PC-9 (cell line): ENCODE measurements at regions not wholly inside any gene's neighbourhood (a gene's known extent, or its start where the extent isn't known, plus 50 kb on each side); places are given as distances from the start of the nearest gene placed in this dataset.

Experiments
- BruUV-seq: library from RNA; stranded (reverse); fragments of 400-500 nt; replicated peaks from 2 replicates; lab custom pipeline; 2021; lab: Mats Ljungman, UMichigan
- CTCF ChIA-PET: fragments of 300-600 bp; sonication (Branson Sonifier 250); formaldehyde crosslinking; loops from one replicate; lab custom pipeline; 2022; ENCODE audit warnings: antibody characterized with exemption; lab: Charles Lee
- POLR2A ChIA-PET: fragments of 300-600 bp; sonication (Branson Sonifier 250); formaldehyde crosslinking; loops from one replicate; lab custom pipeline; 2022; ENCODE audit warnings: antibody characterized with exemption; ENCODE audit not compliant: unreplicated experiment; lab: Charles Lee
- DNase-seq, 2 experiments: peaks; one replicate each; pipeline versions ENCODE4 v3.0.0 to v3.0.0-alpha.2; 2015 to 2022; ENCODE audit warnings: mixed read lengths in 1 of 2
- H2AFZ ChIP-seq: fragments of 200-600 bp; sonication (generic); 2 replicates; pipeline ENCODE4 v1.8.1; 2017; ENCODE audit warnings: antibody characterized with exemption
- H3F3A ChIP-seq: fragments of 200-600 bp; sonication (generic); 2 replicates; pipeline ENCODE4 v1.8.1; 2017; ENCODE audit warnings: antibody characterized with exemption, mild to moderate bottlenecking, low read depth; ENCODE audit not compliant: insufficient read depth
- H3K27ac ChIP-seq: fragments of 200-600 bp; sonication (generic); 2 replicates; pipeline ENCODE4 v1.6.1; 2016; ENCODE audit warnings: mixed run types
- H3K27me3 ChIP-seq: fragments of 200-600 bp; sonication (generic); 2 replicates; pipeline ENCODE4 v1.6.1; 2016; ENCODE audit warnings: low read depth, mixed run types; ENCODE audit not compliant: insufficient read depth
- H3K36me3 ChIP-seq: fragments of 200-600 bp; sonication (generic); 2 replicates; pipeline ENCODE4 v1.6.1; 2016; ENCODE audit warnings: low read depth, mixed run types
- H3K4me1 ChIP-seq: fragments of 200-600 bp; sonication (generic); replicated peaks from 2 replicates; pipeline ENCODE4 v1.6.1; 2016; ENCODE audit warnings: mixed run types; ENCODE audit not compliant: insufficient read depth
- H3K4me2 ChIP-seq: fragments of 200-600 bp; sonication (generic); 2 replicates; pipeline ENCODE4 v1.6.1; 2017; ENCODE audit warnings: mixed run types
- H3K4me3 ChIP-seq: fragments of 200-600 bp; sonication (generic); 2 replicates; pipeline ENCODE4 v1.6.1; 2016; ENCODE audit warnings: mixed run types
- H3K79me2 ChIP-seq: fragments of 200-600 bp; sonication (generic); 2 replicates; pipeline ENCODE4 v1.6.1; 2017; ENCODE audit warnings: low read depth, mixed run types
- H3K9me2 ChIP-seq: fragments of 200-600 bp; sonication (generic); 2 replicates; pipeline ENCODE4 v1.8.1; 2017; ENCODE audit warnings: mild to moderate bottlenecking; ENCODE audit not compliant: insufficient read depth
- H3K9me3 ChIP-seq: fragments of 200-600 bp; sonication (generic); 2 replicates; pipeline ENCODE4 v1.8.1; 2016; ENCODE audit warnings: low read depth; ENCODE audit not compliant: insufficient read depth
- H4K20me1 ChIP-seq: fragments of 200-600 bp; sonication (generic); 2 replicates; pipeline ENCODE4 v1.8.1; 2017; ENCODE audit not compliant: insufficient read depth
- CTCF ChIP-seq: fragments of 200-600 bp; sonication (generic); conservative IDR thresholded peaks from 2 replicates; pipeline ENCODE4 v1.6.1; 2017; ENCODE audit warnings: mixed run types, antibody characterized with exemption, mild to moderate bottlenecking, moderate library complexity
- EZH2 ChIP-seq: fragments of 200-600 bp; sonication (generic); IDR thresholded peaks from 2 replicates; pipeline ENCODE4 v1.8.0; 2017; ENCODE audit warnings: antibody characterized with exemption, low read depth
- intact Hi-C: fragments of 100-400 bp; cut with micrococcal nuclease; formaldehyde crosslinking; loops from one replicate; pipeline ENCODE4 v1.10.0; 2022; ENCODE audit not compliant: unreplicated experiment

- no peaks in the 10 kb centered on the region for H3K27me3 ChIP-seq
- H3K36me3 ChIP-seq, result no peaks in the 10 kb centered on the region
- no peaks in the 10 kb centered on the region for H3K9me3 ChIP-seq
- no peaks in the 10 kb centered on the region for H3K9me2 ChIP-seq
- H4K20me1 ChIP-seq, result no peaks in the 10 kb centered on the region
- no peak for DNase-seq
- no peaks in the 10 kb centered on the region for H3K4me1 ChIP-seq
- H3K27ac ChIP-seq, result no peak overlapping the region
- TF ChIP-seq EZH2 (no peak), CTCF (no peak)
- no peaks in the 10 kb centered on the region for H3F3A ChIP-seq
- H3K4me2 ChIP-seq, result no peak overlapping the region
- no peak overlapping the region for H2AFZ ChIP-seq
- BruUV-seq, result no TSS peak
- intact Hi-C loops, result no loop called here
- no peak overlapping the region for H3K4me3 ChIP-seq
- CTCF ChIA-PET, result no interaction called here
- POLR2A ChIA-PET, result no interaction called here
- H3K79me2 ChIP-seq, result no peaks in the 10 kb centered on the region
Observed at GRCh38 chr5:128815201-128815600, 150.1 kb upstream of the SLC27A6 start.

- TF ChIP-seq CTCF (no peak), EZH2 (no peak)
- H3K4me1 ChIP-seq, result no peaks in the 10 kb centered on the region
- no peak for DNase-seq
- no peaks in the 10 kb centered on the region for H3K36me3 ChIP-seq
- H3K27ac ChIP-seq, result no peak overlapping the region
- no peaks in the 10 kb centered on the region for H3K9me3 ChIP-seq
- no peak overlapping the region for H2AFZ ChIP-seq
- no peaks in the 10 kb centered on the region for H3F3A ChIP-seq
- no TSS peak for BruUV-seq
- H3K4me2 ChIP-seq, result no peak overlapping the region
- no peak overlapping the region for H3K4me3 ChIP-seq
- intact Hi-C loops, result no loop called here
- CTCF ChIA-PET, result no interaction called here
- H3K79me2 ChIP-seq, result no peaks in the 10 kb centered on the region
- H3K27me3 ChIP-seq, result no peaks in the 10 kb centered on the region
- POLR2A ChIA-PET, result no interaction called here
- no peaks in the 10 kb centered on the region for H3K9me2 ChIP-seq
- no peaks in the 10 kb centered on the region for H4K20me1 ChIP-seq
Observed at GRCh38 chr5:128825826-128826225, 139.5 kb upstream of the SLC27A6 start.

GRCh38 chr5:128826275-128826674 is 139.0 kb upstream of the SLC27A6 start:
- Histone ChIP-seq H3K27me3 (no peaks in the 10 kb centered on the region), H3K36me3 (no peaks in the 10 kb centered on the region), H3K4me2 (no peak overlapping the region), H3K79me2 (no peaks in the 10 kb centered on the region), H3K9me2 (no peaks in the 10 kb centered on the region), H4K20me1 (no peaks in the 10 kb centered on the region), H3F3A (no peaks in the 10 kb centered on the region), H2AFZ (no peak overlapping the region), H3K9me3 (no peaks in the 10 kb centered on the region), H3K4me3 (no peak overlapping the region), H3K4me1 (no peaks in the 10 kb centered on the region), H3K27ac (no peak overlapping the region)
- no TSS peak for BruUV-seq
- TF ChIP-seq EZH2 (no peak), CTCF (no peak)
- intact Hi-C loops, result no loop called here
- no peak for DNase-seq
- ChIA-PET CTCF (no interaction called here), POLR2A (no interaction called here)
